Esophagus squamous epithelium (tissue), 4 donors: ENCODE measurements at regions not wholly inside any gene's neighbourhood (a gene's known extent, or its start where the extent isn't known, plus 50 kb on each side); places are given as distances from the start of the nearest gene placed in this dataset.

Source experiments
- CTCF ChIP-seq, 6 experiments: fragments of 450-650 bp in 4 of 6; fragments of 200-600 bp in 2 of 6; sonication (generic) in 2 of 6; IDR thresholded peaks; one replicate each; pipeline ENCODE4 v1.5.1; 2016 to 2019; ENCODE audit warnings: antibody characterized with exemption in 6 of 6, mild to moderate bottlenecking in 4 of 6, moderate library complexity in 4 of 6
- POLR2A ChIP-seq, 4 donors: fragments of 450-650 bp; IDR thresholded peaks; one replicate each; pipeline ENCODE4 v1.6.1; 2017; ENCODE audit warnings: antibody characterized with exemption in 4 of 4, mild to moderate bottlenecking in 4 of 4, moderate library complexity in 3 of 4

- TF ChIP-seq CTCF (IDR thresholded peaks at IDR 0.05) (no peak), POLR2A (IDR thresholded peaks at IDR 0.05) (no peak)
Measured at GRCh38 chr12:95384785-95385184, 89.2 kb upstream of the METAP2 start.
